ENCODE measurements at regions not wholly inside any gene's neighbourhood (a gene's known extent, or its start where the extent isn't known, plus 50 kb on each side); places are given as distances from the start of the nearest gene placed in this dataset.
"Not testable (repeated sequence)": the region's sequence is repeated elsewhere in the genome, so short reads cannot be mapped to it uniquely, and the experiment has no call there.

GRCh38 chr6:169366258-169366901, 112.7 kb upstream of the THBS2 start:
- no TSS peak for BruUV-seq (replicated peaks)
- no peak for DNase-seq (ENCODE audit: unreplicated experiment)
- Mint-ChIP-seq H3K4me1 (ENCODE audit: insufficient read depth, unreplicated experiment) (no peaks in the 10 kb centered on the region), H3K9me3 (ENCODE audit: unreplicated experiment) (no peaks in the 10 kb centered on the region), H3K27ac (ENCODE audit: low read depth, unreplicated experiment) (no peak overlapping the region), H3K4me3 (ENCODE audit: unreplicated experiment) (no peak overlapping the region), H3K27me3 (ENCODE audit: insufficient read depth, unreplicated experiment) (no peaks in the 10 kb centered on the region), H3K36me3 (ENCODE audit: insufficient read depth, unreplicated experiment) (no peaks in the 10 kb centered on the region)
- intact Hi-C loops (cut with micrococcal nuclease): no loop called here
- no peak for TF ChIP-seq CTCF (IDR thresholded peaks at IDR 0.05; ENCODE audit: unreplicated experiment)
- ChIA-PET POLR2A (no interaction called here), CTCF (no interaction called here)

GRCh38 chr6:169365567-169366257, 112.1 kb upstream of the THBS2 start:
- TF ChIP-seq CTCF (IDR thresholded peaks at IDR 0.05; ENCODE audit: unreplicated experiment): no peak
- BruUV-seq (replicated peaks): no TSS peak
- H3K27me3 Mint-ChIP-seq (ENCODE audit: insufficient read depth, unreplicated experiment): no peaks in the 10 kb centered on the region
- intact Hi-C loops (cut with micrococcal nuclease): no loop called here
- H3K36me3 Mint-ChIP-seq (ENCODE audit: insufficient read depth, unreplicated experiment): no peaks in the 10 kb centered on the region
- POLR2A ChIA-PET: interaction anchor here (0.6 kb wide), 1 partner anchor 19 kb away, joined by 3 read pairs; no protein-coding TSS in a partner anchor
- CTCF ChIA-PET: no interaction called here
- no peak overlapping the region for H3K27ac Mint-ChIP-seq (ENCODE audit: low read depth, unreplicated experiment)
- no peak for DNase-seq (ENCODE audit: unreplicated experiment)
- H3K4me1 Mint-ChIP-seq (ENCODE audit: insufficient read depth, unreplicated experiment): no peaks in the 10 kb centered on the region
- H3K9me3 Mint-ChIP-seq (ENCODE audit: unreplicated experiment): no peaks in the 10 kb centered on the region
- H3K4me3 Mint-ChIP-seq (ENCODE audit: unreplicated experiment): no peak overlapping the region

GRCh38 chr6:169363590-169363989, 109.9 kb upstream of the THBS2 start:
- CTCF ChIA-PET: interaction anchor here (0.6 to 0.7 kb wide), 2 partner anchors 11 to 89 kb away, joined by 3 read pairs; no protein-coding TSS in a partner anchor
- Mint-ChIP-seq H3K27me3 (ENCODE audit: insufficient read depth, unreplicated experiment) (no peaks in the 10 kb centered on the region), H3K4me3 (ENCODE audit: unreplicated experiment) (no peak overlapping the region), H3K36me3 (ENCODE audit: insufficient read depth, unreplicated experiment) (no peaks in the 10 kb centered on the region), H3K9me3 (ENCODE audit: unreplicated experiment) (no peaks in the 10 kb centered on the region), H3K27ac (ENCODE audit: low read depth, unreplicated experiment) (no peak overlapping the region), H3K4me1 (ENCODE audit: insufficient read depth, unreplicated experiment) (no peaks in the 10 kb centered on the region)
- BruUV-seq (replicated peaks): no TSS peak
- no peak for DNase-seq (ENCODE audit: unreplicated experiment)
- no peak for TF ChIP-seq CTCF (IDR thresholded peaks at IDR 0.05; ENCODE audit: unreplicated experiment)
- intact Hi-C loops (cut with micrococcal nuclease): no loop called here
- POLR2A ChIA-PET: interaction anchor here (1.4 kb wide), 1 partner anchor 20 kb away, joined by 5 read pairs; no protein-coding TSS in a partner anchor

- no TSS peak for BruUV-seq (replicated peaks)
- DNase-seq (ENCODE audit: unreplicated experiment): no peak
- no peak overlapping the region for H3K27ac Mint-ChIP-seq (ENCODE audit: low read depth, unreplicated experiment)
- CTCF ChIA-PET: interaction anchor here (0.7 kb wide), 1 partner anchor 12 kb away, joined by 3 read pairs; no protein-coding TSS in a partner anchor
- TF ChIP-seq CTCF (IDR thresholded peaks at IDR 0.05; ENCODE audit: unreplicated experiment): no peak
- no peaks in the 10 kb centered on the region for H3K9me3 Mint-ChIP-seq (ENCODE audit: unreplicated experiment)
- intact Hi-C loops (cut with micrococcal nuclease): no loop called here
- H3K4me3 Mint-ChIP-seq (ENCODE audit: unreplicated experiment): no peak overlapping the region
- POLR2A ChIA-PET: interaction anchor here (1.4 kb wide), 1 partner anchor 19 kb away, joined by 5 read pairs; no protein-coding TSS in a partner anchor
- no peaks in the 10 kb centered on the region for H3K27me3 Mint-ChIP-seq (ENCODE audit: insufficient read depth, unreplicated experiment)
- no peaks in the 10 kb centered on the region for H3K4me1 Mint-ChIP-seq (ENCODE audit: insufficient read depth, unreplicated experiment)
- H3K36me3 Mint-ChIP-seq (ENCODE audit: insufficient read depth, unreplicated experiment): no peaks in the 10 kb centered on the region
These were observed 109.0 kb upstream of the THBS2 start for GRCh38 chr6:169362501-169363121.

- intact Hi-C loops (cut with micrococcal nuclease); H3K36me3 Mint-ChIP-seq (ENCODE audit: insufficient read depth, unreplicated experiment); H3K27me3 Mint-ChIP-seq (ENCODE audit: insufficient read depth, unreplicated experiment); POLR2A ChIA-PET; DNase-seq (ENCODE audit: unreplicated experiment); CTCF ChIA-PET; H3K27ac Mint-ChIP-seq (ENCODE audit: low read depth, unreplicated experiment); H3K4me3 Mint-ChIP-seq (ENCODE audit: unreplicated experiment); H3K4me1 Mint-ChIP-seq (ENCODE audit: insufficient read depth, unreplicated experiment); BruUV-seq (replicated peaks): not testable (repeated sequence)
- peaks cover 19% of the 10 kb centered on the region for H3K9me3 Mint-ChIP-seq (ENCODE audit: unreplicated experiment)
These were observed 101.4 kb upstream of the THBS2 start for GRCh38 chr6:169355001-169355400.
